Choroid plexus epithelial cell (primary cell): ENCODE measurements at regions not wholly inside any gene's neighbourhood (a gene's known extent, or its start where the extent isn't known, plus 50 kb on each side); places are given as distances from the start of the nearest gene placed in this dataset.

Source experiments
- DNase-seq: peaks from one replicate; pipeline ENCODE4 v3.0.0-alpha.2; 2010; ENCODE audit warnings: low read depth
- H3K4me3 ChIP-seq: 2 replicates; pipeline ENCODE4 v1.5.1; 2011; ENCODE audit warnings: low read depth, mild to moderate bottlenecking, control low read depth, low read length, moderate library complexity
- TF ChIP-seq, protein P1 (sequence below): conservative IDR thresholded peaks from 2 replicates; pipeline ENCODE4 v1.5.1; 2011; ENCODE audit warnings: low read depth, mild to moderate bottlenecking, control low read depth, inconsistent platforms, low read length, moderate library complexity

GRCh38 chrX:116379854-116380253 is 56.6 kb upstream of the SLC6A14 start:
- DNase-seq, result peak; percentile 13
- TF ChIP-seq, protein P1, sequence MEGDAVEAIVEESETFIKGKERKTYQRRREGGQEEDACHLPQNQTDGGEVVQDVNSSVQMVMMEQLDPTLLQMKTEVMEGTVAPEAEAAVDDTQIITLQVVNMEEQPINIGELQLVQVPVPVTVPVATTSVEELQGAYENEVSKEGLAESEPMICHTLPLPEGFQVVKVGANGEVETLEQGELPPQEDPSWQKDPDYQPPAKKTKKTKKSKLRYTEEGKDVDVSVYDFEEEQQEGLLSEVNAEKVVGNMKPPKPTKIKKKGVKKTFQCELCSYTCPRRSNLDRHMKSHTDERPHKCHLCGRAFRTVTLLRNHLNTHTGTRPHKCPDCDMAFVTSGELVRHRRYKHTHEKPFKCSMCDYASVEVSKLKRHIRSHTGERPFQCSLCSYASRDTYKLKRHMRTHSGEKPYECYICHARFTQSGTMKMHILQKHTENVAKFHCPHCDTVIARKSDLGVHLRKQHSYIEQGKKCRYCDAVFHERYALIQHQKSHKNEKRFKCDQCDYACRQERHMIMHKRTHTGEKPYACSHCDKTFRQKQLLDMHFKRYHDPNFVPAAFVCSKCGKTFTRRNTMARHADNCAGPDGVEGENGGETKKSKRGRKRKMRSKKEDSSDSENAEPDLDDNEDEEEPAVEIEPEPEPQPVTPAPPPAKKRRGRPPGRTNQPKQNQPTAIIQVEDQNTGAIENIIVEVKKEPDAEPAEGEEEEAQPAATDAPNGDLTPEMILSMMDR, result no peak

DNA sequence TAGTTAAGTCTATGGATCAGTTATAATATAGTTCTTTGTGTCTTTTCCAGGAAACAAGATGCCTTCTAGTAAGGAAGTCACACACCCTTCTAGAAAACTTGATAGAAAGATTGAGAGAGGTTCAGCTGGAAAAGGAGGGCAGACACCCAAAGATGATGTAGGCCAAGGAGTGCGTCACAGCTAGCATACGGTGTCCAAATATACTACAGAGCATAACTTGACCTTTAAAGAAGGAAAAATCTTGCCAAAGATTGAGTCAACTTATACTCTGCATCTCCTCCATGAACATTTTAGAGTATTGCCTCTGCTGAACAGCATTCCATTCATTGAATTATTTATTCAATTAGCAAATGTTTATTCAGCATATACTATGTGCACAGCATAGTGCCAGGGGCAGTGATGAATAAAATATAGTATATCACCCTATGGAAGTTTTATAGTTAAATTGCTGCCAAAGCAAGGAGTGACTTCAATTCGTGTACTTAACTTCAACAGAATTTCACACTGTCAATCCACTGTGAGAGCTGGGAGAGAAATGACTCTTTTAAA is 51.9 kb upstream of the SLC6A14 start:
- DNase-seq, result peak; percentile 1
- TF ChIP-seq, protein P1, result no peak

More at GRCh38 chrX:116379854-116380253, 56.6 kb upstream of the SLC6A14 start:
- no peak overlapping the region for H3K4me3 ChIP-seq

More for the DNA sequence above, 51.9 kb upstream of the SLC6A14 start:
- H3K4me3 ChIP-seq, result no peak overlapping the region
